CD4-positive, alpha-beta T cell treated with Interleukin-12 subunit alpha and Interleukin-12 subunit beta, for 1 hour (primary cell): ENCODE measurements at regions not wholly inside any gene's neighbourhood (a gene's known extent, or its start where the extent isn't known, plus 50 kb on each side); places are given as distances from the start of the nearest gene placed in this dataset.

Source experiments
- DNase-seq: peaks from one replicate; pipeline ENCODE4 v3.0.0-alpha.2; 2020

DNA sequence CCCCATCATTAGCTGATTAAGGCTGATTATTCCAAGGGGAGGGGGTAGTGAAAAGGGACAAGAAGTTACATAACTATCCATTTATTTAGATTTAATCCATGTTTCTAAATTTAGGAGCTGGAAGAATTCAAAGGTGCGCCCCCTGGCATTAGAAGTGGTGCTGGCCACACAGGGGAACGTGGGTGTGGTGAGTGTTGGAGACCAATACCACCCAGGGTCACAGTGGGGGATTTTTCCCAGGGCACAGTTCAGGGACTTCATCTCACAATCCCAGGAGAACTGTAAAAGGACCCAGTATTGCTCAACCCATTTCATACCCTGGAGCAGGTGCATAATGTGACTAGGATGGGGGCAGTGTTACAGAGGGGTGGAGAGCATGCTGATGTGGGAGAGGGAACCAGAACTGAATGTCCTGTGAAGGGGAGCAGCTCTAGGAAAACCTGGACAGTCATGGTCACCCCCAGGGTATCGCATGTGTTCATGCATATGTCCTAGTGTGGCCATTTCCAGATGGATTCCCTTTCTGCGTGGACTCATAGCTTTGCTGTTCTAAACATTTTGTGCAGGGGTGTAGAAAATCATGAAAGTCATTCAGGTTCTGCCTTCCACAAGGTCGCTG lies 110.3 kb downstream of the LSM3 start:
- DNase-seq = no peak

DNA sequence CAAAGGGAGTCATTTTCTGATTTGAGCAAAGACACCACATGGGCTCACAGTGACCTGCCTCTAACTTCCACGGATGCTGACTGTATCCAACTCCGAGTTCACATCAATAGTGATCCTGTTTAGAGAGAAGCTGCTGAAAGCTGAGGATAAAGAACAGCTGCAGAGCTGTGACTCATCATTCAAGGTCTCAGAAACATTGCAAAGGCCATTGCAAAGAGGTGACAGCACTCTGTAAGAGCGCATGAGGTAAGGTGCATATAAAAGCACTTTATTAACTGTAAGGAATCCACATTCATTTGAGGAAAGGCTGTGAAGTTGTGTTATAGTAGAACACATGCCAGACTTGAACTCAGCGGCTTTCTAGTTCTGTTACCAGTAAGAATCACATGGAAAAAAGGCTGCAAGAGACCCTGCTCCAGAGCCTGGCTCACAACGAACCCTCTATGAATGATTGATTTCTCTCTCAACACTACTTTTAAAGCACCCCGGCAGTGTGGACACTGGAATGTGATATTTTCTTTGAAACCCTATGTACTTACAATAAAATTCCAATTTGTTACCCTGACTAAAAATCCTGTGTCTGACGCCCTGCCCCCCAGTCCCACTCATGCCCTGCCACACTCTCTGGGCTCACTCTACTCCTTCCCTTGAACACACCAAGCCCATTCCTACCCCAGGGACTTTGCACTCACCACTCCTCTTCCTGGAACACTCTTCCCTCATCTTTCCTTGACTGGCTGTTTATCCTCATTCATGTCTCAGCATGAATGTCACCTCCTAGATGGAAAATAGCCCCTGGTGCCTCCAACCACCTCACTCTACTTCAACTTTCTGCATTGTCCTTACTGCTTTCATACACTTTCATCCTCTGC lies 111.2 kb downstream of the LSM3 start:
- DNase-seq = no peak

DNA sequence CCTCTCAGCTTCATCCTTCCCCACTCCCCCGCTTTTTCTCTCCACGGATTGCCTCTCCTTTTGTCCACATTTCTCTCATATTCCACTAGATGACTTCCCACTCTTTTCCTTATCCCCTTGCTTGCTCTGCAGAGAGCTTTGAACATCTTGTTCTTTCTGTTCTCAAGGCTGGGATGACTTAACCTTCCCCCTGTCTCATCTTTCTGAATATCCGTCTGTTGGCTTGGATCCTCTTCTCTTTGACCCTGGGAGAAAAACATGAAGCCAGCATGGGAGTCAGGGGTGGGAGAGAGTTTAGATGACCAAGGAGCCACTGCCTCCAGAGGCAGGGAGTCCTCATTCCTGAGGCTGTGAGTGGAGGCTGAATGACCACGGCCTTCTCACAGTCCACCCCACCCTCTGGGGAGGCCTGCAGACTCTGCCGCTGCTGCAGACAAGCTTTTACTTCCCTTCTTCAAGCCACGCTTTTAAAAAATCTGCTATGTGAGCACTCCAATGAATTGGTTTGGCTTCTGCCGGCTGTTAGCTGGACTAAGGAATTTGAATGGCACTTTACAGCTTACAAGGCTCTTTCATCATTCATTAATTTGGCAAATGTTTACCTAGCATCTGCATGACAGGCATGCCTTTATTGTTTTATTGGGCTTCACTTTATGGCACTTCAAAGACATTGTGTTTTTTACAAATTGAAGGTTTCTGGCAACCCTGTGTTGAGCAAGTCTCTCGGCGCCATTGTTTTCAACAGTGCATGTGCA lies 111.6 kb upstream of the SLC6A6 start:
- no peak for DNase-seq

DNA sequence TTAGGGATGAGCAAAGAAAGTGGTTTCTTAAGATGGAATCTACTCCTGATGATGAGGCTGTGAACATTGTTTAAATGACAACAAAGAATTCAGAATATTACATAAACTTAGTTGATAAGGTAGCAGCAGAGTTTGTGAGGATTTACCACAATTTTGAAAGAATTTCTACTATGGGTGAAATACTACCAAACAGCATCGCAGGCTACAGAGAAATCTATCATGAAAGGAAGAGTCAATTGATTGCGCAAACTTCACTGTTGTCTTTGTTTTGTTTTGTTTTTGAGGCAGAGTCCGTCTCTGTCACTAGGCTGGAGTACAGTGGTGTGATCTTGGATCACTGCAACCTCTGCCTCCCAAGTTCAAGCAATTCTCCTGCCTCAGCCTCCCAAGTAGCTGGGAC lies 107.4 kb upstream of the SLC6A6 start:
- no peak for DNase-seq

DNA sequence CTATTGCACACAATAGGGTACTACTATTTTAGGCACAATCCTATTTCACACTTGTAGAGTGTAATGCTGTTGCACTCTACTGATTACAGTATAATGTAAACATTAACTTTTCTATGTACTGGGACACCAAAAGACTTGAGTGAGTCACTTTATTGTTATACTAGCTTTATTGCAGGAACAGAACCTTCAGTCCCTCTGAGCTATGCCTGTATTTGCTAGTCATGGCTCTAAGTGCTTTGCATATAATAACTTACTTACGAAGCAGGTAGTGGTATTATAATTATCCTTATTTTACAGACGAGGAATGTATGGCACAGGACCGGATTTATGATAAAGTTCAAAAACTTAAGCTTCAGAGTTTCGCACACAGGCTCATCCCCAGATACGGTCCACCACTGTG lies 106.6 kb upstream of the SLC6A6 start:
- DNase-seq = no peak

DNA sequence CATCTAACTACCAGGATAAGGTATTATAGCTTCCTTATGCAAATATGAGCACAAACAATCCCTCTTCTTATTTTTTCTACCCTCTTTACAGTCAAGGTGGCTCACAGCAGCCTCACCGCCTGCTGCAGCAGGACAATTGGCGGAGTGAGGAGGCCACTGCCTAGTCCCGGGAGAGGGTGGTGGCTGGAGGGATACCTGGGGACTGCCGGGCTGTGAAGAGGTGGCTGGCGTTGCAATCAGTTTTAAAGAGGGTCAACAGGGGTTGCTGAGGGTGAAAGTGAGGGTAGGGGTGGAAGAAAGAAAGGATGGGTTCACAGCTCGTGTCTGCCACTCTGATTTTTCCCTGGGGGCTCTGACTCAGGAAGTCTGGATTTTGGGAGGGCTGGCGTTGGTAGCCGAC lies 105.1 kb upstream of the SLC6A6 start:
- DNase-seq = no peak

DNA sequence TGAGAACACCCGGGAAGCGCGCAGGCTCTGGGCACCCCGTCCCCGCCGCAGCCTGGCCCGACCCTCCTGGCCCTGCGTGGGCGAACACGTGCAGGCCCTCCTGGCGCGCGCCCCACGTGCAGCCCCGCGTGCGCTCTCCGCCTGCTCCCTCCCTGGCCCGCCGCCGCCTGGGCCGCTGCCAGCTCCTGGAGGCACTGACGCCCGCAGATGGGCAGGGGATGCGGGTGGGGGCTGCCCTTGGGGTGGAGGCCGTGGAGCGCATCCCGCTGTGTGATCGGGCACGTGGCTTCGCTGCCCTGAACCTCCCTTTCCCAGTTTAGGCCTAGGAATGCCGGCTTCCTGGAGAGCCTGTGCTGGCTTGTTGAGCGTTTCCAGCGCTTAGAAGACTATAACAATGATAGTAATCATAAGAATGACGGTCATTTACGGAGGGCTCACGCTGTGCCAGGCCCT lies 104.6 kb upstream of the SLC6A6 start:
- DNase-seq = no peak

DNA sequence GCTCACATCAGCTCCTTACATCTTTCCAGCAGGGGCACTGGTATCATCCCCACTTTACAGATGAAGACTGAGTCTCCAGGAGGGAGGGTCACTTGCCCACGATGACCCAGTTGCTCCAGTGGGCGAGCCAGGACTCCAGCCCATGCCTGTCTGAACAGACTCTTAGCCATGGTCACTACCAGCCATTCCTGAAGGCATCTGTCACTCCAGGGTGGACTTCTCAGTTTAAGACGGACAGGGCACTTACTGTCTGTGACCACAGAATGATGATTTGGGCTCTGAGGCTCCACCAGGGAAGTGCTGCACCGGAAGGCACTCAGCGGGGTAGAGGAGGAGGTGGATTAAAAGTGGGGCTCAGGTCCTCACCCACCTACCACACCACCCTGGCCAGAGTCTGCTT lies 104.0 kb upstream of the SLC6A6 start:
- DNase-seq = no peak

DNA sequence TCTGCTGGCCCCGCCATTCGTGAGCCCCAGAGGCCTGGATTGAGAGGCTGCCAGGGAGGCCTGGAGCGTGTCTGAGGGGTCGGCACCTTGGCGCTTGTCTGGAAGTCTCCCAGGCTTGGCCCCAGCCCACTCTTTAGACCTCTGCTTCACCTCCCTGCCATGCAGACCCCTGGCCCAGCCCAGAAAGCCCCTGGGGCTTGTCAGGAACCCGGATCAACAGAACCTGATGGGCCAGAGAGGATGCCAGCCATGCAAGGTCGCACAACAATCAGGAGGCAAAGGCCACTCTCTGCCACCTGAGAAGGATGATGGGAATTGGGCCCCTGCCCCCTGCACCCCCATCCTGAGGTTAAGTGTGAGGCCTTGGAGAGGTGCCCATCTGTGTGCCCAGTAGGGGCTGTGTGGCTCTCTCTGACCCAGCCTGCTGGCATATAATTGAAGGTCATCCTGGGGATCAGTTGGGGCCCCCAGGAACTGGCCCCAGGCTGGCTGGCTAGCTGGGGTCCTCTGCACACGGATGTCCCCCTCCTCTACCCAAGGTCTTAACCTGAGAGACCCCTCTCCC lies 103.3 kb upstream of the SLC6A6 start:
- DNase-seq = no peak

DNA sequence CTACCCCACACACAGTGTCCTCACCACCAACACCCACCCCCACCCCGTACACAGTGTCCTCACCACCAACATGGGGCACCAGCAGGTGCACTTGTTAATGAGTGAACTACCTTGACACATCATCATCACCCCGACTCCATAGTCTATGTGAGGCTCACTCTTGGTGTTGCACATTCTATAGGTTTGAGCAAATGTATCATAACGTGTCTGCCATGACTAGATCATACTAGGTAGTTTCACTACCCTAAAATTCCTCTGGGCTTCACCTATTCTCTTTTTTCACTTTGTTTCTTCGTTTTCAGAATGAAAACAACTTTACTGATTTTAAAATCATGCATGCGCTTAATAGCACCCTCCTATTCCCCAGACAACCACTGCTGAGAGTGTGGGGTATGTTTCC lies 102.6 kb upstream of the SLC6A6 start:
- DNase-seq = no peak

DNA sequence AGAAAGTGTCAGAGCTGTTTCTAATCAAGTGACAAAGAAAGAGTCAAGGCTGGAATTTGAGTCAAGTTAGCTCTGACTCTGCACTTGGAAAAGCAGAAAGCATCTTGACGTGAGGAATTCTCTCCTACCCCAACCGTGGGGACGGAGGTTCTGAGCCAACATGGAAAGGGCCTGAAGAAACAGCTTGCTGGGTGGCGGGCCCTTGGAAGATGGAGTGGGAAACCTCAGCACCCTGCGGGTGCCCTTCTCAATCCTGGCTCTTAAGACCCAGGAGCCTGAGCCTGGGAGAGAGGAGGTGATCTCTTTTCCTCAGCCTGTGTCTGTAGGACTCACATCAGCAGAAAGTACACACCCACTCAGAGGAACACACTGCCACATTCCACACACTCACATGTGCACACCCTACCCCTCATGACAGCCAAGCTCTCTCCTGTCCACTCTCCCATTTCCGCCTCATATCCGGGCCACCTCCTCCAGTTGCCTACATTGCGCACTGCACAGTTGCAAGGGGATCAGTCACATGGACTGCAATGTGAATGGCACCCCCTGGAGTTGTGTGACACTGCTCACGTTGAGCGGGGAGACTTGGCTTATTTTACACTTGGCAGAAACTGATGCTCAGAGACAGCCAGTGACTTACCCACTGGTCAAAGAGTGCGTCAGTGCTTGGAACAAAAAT lies 101.5 kb upstream of the SLC6A6 start:
- DNase-seq = no peak

DNA sequence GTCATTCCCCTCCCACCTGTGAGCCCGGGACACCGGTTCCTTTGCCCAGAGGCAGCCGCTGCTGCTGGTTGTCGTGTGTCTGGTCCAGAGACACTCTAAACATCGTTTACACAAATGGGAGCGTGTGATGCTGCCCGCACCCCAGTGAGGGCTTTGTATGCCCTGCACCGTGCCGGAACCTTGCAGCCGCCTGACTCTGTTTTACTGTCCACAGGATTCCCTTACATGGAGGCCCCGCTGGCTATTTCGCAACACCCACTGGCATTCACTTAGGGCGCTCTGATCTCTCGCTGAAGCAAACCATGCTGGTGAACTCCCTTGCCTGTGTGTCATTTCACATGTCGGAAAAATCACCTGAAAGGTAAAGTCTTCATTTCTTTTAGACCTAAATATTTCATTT lies 100.8 kb upstream of the SLC6A6 start:
- no peak for DNase-seq

DNA sequence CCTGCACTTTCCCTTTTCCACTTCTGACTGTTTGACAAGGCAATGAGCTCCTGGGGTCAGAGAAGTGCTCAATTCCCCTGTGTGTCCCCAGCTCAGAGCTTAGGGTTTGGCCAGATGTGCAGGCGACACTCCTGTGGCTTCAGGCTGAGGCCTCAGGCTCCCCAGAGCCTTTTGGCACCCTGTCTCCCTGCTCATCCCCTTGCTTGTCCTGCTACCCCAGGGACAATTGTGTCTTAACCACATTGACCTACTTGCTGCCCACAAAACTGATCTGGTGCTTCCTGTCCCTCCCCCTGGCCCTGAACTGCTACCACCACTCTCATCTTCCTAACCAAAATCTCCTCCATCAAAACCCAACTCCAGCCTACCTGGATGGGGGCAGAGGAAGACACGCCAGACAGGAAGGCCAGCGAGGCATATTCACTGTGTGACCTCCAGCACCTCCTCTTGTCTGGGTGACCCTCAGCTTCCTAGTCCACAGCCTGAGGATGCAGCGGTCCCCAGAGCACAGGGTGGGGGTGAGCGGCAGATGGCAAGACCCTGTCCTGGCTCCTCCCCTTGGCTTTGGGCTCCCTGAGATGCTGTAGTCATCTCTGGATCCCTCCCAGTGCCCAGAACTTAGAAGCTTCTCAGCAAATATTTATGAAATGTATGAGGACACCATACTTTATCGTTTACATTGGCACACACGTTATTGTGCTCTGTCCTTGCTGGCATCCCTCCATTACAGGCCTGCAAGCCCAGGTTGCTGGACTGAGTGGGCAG lies 98.9 kb upstream of the SLC6A6 start:
- no peak for DNase-seq

DNA sequence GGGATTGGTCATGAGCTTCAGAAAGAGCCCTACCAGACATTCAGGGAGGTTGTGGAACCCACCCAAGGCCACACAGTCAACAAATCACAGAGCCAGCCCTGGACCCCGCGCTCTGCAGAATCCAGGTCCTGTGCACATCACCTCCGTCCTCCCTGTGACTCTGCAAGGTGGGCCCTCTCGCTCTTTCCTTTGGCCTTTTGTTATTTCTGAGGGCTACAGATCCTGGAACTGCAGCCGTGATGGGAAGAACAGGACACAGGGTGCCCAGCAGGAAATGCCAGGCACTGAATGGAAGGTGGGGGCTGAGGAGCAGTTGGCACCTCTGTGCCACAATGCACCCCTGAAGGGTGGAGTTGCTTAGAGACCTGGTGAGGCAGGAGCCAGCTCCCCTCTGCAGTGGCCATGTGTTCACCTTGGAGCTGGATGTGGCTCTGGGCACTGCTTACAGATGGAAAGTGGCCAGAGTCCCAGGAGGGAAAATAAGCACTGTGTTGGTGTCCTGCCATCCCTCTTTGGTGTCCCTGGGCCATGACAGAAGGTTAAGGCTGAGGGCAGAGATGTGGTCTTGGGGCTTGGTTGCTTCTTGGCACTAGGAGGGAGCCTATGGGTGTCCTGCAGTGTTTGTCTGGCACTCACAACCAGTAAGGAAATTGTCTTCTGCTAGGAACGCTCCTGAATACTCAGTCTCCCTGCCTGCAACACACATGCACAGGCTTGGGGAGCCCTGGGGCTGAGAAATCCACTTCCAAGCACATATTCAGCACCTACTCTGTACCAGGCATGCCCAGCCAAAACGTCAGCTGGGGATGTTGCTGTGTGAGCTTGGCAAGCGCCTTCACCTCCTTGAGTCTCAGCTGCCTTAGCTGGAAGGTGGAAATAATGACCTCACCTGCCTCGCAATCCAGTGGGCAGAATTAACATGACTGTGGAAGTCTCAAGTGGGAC lies 98.0 kb upstream of the SLC6A6 start:
- DNase-seq = no peak

DNA sequence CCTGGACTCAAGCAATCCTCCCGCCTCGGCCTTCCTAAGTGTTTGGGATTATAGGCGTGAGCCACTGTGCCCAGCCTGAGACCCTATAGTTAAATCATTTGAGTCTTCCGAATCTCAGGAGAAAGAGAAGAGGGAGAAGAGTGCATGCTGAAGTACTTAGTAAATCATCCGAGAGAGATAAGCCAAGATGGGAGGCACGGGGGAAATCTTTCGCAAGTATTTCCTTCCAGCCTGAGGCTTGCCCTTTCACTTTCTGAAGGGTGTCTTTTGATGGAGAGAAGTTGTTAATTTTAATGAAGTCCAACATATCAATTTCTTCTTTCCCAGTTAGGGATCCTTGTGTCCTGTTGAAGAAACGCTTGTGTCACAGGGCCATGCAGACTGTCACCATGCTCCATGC lies 97.1 kb upstream of the SLC6A6 start:
- DNase-seq = no peak

DNA sequence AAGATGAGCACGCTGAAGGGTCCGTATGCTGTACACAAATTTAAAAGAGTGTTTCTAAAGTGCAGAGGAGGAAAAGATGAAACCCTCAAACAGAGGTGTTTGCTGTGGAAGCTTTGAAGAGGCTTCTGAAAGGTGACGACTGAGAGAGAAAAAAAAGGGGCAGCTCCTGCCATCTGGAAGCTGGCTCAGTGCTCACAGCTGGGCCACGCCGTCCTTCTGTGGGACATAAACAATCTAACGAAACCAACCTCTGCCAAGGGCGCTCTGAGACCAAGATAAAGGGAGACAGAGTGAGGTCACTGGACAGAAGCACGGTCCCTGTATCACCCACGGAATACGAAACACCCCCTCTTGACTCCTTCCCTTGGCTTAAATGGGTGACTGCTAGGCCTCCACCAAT lies 96.3 kb upstream of the SLC6A6 start:
- no peak for DNase-seq

DNA sequence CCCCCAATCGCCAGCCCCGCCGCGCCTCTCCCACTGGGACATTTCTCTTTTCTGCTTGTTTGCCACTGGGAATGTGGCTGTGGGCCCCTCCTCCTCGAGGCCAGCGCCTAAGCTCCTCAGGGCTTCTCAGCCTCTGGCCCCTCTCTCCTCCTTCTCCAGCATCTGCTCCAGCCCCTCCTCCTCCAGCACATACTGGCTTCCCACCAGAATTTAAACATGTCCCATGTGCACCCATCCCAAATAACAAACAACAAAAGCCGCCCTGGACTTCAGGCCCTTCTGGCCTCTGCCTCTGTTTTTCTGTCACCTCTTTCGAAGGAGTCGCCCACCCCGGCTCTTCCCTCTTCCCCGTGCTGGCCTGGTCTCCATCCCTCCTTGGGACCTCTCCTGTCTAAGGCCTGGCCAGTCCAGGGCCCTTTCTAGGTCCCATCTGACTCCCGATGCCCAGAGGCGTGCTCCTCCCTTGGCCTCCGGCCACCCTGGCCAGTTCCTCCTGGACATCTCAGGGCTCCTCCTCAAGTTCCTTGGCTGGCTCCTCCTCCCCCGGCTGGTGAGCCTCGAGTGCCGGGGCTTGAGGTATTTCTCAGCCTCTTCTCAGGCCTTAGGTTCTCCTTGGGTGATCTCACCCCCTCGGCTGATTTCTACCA lies 94.6 kb upstream of the SLC6A6 start:
- DNase-seq = no peak

DNA sequence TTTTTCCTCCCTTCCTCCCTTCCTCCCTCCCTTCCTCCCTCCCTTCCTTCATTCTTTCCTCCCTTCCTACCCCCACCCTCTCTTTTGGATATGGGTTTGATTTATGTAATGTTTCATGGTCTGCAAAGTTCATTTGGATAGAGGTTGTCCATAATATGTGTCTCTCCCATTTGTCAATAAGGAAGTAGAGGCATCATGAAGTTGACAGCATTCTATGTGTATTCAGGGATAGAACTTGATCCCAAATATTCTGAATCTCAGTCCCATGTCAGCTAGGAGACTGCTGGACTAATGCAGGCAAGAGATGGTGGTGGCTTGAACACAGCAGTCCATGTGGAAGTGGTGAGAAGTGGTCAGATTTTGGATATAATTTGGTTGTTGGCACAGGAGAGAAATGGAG lies 90.7 kb upstream of the SLC6A6 start:
- DNase-seq = no peak

DNA sequence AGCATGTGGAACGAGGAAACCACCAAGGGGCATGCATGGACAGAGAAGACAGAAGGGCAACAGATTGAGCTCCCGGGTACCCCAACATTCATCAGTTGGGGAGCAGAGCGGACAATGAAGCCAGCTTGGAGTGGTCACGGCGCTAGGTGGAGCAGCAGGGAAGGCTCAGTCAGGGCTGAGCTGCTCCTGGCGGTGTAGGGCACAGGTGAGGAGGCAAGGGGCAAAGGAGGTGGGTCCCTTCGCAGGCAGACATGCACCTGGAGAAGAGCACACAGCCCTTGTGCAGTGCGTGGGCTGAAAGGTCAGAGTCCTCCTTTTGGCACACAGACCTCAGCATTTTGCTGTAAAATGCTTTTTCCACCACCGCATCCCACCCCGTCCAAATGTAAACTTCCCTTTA lies 90.0 kb upstream of the SLC6A6 start:
- DNase-seq = no peak

DNA sequence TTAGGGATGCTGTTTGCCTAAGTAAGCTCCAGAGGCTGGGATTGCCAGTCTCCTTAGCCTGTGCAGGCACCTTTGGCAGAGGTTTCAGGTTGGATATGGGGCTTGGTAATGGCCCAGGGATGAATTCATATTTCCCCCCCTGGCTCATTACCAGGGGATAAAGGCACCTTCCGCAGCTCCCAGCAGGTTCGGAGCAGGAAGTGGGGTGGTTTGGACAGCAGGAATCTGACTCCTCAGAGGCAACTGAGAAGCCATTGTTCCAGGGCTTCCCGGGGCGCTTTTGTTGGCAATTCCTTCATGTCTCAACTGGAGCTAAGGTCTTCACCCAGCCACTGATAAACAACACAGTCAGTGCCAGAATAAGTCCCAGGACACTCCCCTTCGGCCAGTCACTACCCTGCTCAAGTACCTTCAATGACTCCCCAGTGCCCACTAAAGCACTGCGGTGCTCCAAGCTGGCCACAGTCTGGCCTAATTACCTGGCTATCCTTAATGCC lies 85.3 kb upstream of the SLC6A6 start:
- DNase-seq = no peak
